NT2/D1 (cell line): ENCODE measurements at regions not wholly inside any gene's neighbourhood (a gene's known extent, or its start where the extent isn't known, plus 50 kb on each side); places are given as distances from the start of the nearest gene placed in this dataset.

Experiments
- SUZ12 ChIP-seq: IDR thresholded peaks from 2 replicates; pipeline ENCODE4 v1.6.1; 2011; ENCODE audit not compliant: insufficient read length, insufficient read depth; ENCODE audit errors: extremely low read depth
- YY1 ChIP-seq: IDR thresholded peaks from 2 replicates; pipeline ENCODE4 v1.6.1; 2011; ENCODE audit not compliant: insufficient read length, insufficient read depth
- ZNF274 ChIP-seq: IDR thresholded peaks from 2 replicates; pipeline ENCODE4 v1.6.1; 2011; ENCODE audit warnings: mild to moderate bottlenecking, low read depth, low read length

GRCh38 chr18:75607701-75608100 lies 180.2 kb upstream of the SMIM21 start:
- TF ChIP-seq ZNF274 (no peak), SUZ12 (no peak), YY1 (no peak)
